Right hindlimb (tissue), 1 donor: ENCODE measurements at regions not wholly inside any gene's neighbourhood (a gene's known extent, or its start where the extent isn't known, plus 50 kb on each side); places are given as distances from the start of the nearest gene placed in this dataset.

ENCODE experiments used
- DNase-seq: peaks from one replicate; pipeline ENCODE4 v3.0.0-alpha.2; 2018

DNA sequence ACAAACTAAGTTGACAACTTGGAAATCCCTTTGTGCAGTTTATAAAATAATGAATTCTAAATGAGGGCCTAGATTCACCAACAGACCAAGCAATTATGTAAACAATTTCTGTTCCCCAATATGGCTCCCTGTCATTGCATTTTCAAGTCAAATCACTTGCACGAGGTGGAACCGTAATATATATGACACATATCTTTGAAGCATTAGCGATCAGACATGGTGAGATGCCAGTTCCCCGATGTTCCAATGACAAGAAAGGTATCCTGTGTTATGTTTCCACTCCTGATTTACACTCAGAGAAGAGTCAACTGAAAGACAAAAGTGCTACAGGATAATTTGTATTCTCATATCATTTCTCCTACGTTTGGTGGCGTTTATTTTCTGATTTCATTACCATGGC, 108.5 kb upstream of the TDRD3 start:
- DNase-seq = no peak

DNA sequence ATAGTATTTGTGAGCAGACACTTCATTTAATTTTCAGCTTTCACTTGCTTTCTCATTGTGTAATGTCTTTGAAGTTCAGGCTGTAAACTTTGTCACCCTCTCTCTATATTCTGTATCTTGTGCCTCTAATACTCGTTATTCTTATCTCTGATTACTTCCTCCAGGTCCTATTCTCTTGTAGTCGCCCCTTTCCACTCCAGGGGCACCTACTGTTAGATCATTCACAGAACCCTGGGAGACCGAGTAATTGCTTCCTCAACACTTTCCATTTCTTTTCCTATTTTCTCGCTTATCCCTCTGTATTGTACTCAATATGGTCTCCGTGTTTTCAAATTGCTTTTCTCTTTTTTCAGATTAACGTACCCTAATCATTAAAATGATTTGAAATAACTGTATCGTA, 93.9 kb upstream of the TDRD3 start:
- DNase-seq = no peak

DNA sequence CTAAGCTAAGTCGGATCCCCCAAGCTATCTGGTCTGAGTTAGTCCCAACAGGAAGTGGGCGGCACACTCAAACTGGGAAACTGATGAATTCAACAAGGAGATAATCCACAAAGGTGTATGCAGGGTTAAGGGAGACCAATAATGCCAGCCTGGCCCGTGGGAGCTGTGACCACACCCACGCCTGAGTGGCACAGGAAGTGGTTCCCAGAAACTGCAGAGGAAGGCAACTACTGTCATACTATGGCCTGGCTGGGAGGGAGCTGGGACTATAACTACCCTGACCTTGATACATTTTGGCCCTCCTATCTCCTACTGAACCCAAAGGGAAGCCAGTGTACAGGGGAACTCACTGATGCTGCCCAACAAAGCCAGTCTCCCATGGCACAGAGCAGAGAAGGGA, 85.5 kb upstream of the TDRD3 start:
- DNase-seq = no peak

DNA sequence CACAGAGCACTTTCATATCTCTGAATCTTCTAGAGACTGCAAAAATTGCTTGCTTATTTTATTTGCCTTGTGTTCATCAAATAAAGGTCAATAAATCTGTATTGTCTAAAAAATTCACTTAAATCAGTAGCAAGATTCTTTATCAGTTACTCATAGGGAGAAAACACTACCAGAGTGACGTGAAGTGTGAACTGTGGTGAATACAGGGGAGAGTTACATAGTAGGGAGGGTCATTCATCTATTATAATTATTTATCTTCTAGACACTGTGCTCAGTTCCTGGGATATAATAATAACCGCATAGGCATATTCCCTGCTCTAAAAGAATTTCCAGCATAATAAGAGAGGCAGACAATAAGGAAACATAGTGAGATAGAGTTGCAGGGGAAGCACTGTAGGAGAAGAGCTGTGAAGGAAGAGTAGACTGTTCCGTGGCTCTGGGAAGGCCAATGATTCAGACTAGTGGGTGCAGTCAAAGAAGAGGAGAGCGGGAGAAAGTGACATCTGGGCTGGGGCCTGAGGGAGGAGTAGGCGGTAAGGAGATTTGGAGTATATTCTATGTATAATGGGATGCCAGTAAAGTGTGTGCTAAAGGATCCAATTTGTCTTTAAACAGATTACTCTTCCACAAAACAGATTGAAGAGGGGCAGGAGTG, 84.0 kb upstream of the TDRD3 start:
- no peak for DNase-seq

DNA sequence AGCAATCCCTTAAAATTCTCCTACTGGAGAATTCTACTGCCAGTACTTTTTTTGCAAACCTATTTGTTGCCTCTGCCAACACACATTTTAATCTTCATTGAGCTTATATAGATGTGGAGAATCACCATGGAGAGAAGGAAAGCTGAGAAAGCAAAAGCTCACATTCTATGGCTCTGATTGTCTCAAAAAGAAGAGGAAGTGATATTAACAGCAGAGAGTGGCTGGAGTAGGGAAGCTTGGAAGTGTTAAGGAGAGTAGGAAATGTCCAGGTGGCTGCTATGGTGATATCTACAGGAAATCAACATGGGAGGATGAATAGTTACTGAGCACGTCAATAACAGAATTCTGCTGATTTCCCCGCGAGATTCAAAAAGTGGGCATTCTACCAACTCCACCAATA, 78.8 kb upstream of the TDRD3 start:
- no peak for DNase-seq

DNA sequence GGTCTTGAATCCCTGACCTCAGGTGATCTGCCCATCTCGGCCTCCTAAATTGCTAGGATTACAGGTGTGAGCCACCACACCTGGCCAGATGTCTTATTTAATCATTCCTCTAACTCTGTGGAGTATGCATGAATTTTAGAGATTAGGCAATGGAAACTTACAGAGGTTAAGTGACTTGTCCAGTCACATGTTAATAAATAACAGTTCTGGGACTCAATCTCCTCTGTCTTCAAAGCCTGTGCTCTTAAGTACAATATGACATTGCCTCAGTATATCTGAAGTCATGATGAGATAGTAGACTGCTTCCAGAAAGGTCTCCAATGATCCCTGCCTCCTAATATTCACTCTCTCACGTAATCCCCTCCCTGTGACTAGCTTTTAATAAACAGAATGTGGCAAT, 72.9 kb upstream of the TDRD3 start:
- no peak for DNase-seq

DNA sequence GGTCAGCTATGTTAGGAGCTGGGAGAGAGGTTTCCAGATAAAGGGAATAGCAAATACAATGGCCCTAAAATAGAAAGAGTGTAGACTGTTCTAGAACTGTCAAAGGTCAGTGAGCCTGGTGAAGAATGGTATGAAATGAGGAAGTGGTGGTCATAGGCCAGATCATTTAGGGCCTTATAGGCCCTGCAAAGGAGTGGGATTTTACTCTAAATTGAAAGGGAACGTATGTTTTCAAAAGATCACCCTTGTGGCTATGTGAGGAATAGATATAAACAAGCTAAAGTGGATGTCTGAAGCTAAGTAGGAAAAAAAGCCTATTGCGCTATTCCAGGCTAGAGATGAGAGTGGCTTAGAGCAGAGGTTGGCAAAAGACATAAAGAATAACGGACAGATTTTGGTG, 70.7 kb upstream of the TDRD3 start:
- DNase-seq = no peak

DNA sequence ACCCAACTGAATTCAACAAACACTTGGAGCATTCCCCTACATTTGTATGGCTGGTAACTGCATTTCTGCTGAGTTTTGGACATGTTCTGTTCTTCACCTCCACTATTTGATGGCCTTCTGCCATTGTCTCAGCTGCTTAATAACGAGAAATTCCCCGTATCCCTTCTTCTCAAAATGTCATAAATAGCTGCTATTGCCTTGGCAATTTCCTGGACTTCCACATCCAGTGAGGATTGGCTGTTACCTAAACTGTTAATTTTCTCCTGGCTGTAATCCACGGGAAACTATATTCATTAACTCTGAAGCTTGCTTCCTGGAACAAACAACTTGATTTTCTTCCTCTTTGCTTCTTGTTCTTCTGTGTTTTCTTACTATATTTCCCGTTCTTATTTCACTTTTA, 69.5 kb upstream of the TDRD3 start:
- DNase-seq = no peak

DNA sequence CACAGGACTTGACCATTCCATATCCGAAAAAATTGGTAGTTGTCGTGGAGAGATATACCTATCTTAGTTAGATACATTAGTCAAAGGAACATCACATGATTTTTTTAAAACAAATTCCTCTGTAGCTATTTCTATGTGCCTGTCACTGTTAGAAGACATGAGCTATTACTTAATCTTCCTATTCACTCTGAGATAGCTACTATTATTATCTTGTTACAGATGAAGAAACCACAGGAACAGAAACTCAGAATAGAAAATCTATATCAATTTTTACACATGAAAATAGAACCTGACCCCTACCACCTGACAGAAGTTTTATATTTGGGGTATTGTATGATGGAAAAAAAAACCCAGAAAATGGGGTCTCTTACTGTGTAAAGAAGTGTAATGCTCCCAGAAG, 68.9 kb upstream of the TDRD3 start:
- DNase-seq = no peak

DNA sequence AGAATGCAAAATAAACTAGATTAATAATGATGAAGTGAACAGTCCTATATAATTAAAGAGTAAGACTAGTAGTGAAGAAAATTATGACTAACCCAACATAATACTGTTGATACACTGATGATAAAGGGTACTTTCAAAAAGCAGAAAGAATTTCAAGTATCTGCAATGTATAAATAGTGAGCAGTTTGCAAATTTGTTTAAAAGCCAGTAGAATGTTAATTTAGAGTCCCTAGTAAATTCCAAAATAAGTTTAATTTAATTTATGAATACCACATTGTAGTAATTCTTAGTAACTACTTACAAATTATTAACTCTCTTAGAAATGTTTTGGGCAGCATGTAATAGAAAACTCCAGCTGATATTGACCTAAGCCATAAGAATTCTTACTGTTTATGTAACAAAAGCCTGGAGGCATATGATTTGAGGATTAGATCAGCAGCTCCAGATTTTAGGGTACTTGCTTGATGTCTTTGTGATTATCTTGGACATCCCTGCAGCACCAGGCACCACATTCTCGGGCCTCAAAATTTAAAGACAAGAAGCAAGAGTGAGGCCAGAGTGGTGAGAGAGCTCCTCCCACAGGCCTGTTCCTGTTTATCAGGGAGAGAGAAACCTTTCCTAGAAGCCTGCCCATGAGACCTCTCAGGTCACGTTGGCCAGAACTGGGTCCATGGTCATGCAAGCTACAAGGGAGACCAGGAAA, 67.6 kb upstream of the TDRD3 start:
- DNase-seq = peak; percentile 43

DNA sequence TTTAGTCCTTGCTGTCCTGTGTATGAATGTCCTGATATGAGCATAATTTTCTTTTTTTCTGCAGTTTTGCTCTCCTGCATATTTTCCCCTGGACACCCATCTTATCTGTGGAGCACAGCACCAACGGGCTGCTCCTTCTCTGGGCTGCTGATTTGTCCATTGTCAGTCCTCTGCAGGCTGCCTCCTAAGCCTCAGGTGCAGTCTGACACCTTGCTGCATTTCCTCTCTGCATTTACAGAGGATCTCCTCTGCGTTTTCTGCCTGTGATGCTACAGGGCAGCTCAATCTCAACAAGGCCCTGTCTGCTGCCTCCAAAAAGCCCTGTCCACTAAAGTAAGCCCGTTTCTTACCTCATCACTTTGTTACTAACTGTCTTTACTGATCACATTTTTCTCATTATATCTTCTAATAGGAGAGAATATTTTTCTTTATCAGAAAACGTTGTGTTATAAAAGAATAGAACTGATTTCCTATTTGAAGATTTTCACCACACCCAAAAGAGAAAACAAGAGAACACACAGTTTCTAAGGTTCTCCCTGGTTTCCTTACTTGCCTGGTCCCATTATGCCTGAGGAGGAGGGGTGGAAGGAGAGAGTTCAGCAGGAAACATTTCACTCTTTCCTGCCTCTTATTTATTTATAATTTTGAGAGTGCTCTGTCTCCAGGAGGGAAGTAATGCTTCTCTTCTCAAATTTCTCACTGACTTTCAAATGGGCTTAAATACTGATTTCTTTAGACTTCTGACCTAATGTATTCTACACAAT, 65.6 kb upstream of the TDRD3 start:
- no peak for DNase-seq

DNA sequence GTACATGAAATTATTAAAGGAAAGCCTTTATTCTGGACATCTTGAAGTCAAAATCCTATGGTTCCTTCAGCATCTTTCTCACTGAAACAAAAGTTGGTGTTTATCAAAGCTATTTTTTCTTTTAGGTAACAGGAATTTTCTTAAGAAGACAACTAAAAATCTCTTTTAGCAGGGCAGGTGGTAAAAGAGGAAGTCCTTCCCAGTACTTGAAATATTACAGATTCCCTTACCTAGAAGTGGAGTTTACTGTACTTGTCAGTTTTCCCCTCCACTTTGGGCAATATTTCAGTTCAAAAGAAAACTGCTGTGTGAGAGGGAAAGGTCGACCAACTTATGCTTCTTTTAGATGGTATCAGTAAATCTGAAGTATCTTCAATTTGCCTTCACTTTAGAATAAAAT, 64.3 kb upstream of the TDRD3 start:
- DNase-seq = no peak

DNA sequence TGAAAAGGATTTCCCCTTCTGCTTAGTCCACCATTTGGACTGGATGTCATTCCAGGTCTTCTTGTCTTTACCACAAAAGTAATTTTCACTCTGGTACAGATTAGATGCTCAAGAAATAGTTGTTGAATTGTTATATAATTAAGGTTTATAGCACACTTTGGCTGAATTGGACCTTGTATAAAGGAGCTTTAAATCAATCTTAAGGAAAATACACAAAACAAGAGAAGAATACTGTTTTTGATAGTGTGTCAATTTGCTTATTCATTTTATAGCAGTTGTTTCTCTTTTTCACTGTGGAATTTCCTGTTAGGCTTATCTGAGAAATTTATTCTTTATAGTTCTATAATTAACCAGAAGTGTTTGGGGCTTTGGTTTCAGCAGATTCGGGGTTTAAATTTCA, 62.7 kb upstream of the TDRD3 start:
- DNase-seq = no peak

DNA sequence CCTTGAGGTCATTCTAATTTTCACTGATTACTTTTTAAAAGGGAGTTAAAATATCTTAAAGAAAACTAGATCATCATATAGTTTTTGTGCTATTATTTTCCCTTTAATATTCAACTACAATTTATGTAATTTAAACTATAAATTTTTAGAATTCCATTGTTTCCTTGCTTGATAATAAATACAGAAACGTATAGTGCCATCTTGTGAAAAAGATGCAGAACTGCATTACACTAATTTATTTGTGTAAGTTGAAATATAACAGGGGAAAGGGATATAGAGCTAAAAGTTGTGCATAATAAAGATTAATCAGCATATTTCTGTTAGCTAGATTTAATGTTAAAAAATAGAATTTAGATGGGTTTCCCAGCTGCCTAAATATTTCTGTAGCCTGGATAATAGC, 61.5 kb upstream of the TDRD3 start:
- no peak for DNase-seq

DNA sequence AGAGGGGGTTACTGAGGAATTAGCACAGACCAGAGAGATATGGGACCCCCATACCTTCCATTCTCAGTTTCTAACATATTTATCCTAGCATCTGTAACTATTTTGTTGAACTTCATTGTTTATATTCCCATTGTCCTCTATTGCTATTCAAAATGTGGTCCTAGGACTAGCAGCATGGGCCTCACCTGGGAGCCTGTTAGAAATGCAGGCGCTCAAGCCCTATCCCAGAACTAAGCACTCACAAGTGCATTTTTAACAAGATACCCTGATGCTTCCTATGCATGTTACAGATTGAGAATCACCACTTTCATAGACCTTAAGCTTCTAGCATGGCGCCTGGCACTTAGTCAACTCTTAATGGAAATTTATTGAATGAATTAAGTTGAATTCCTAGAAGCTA, 58.3 kb upstream of the TDRD3 start:
- no peak for DNase-seq

DNA sequence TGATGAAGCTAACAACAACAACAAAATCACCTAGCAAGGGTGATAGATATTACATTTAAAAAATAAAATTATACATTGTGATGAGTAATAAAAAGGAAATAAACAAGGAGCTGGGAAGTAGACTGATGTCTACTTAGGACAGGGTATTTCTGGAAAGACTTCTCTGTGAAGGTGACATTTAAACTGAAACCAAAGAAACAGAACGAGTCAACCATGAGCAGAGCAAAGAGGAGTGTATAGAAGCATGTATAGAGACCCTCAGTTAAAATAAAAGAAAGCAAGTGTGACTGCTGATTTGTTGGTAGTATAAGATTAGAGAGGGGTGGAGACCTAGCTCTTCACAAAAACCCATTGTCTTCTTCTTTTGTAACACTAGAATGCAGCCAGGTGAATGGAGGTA, 53.0 kb upstream of the TDRD3 start:
- no peak for DNase-seq

DNA sequence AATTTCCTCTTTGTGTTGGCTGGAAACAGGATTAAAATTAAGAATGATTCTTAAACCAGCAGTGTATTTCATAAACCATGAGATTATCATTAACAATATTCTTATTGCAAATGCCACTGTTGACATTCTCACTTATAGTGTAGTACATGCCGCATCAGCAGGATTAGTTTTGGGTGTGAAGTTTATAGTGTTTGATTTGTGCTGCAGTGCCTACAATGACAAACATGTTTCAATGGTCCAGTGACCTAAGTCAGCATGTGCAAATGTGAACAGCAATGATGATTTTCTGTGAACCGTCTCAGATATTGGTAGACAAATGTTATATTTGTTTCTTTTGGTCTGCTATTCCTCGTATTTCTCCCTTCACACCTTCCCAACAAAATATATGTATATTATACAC, 49.8 kb upstream of the TDRD3 start:
- DNase-seq = no peak
